Smooth muscle cell (in vitro differentiated cells): ENCODE measurements at regions not wholly inside any gene's neighbourhood (a gene's known extent, or its start where the extent isn't known, plus 50 kb on each side); places are given as distances from the start of the nearest gene placed in this dataset.

Experiments
- DNase-seq: peaks from one replicate; lab custom pipeline; 2025; ENCODE audit not compliant: unreplicated experiment; lab: John Stamatoyannopoulos, UW
- H2AFZ ChIP-seq: fragments of 200-600 bp; sonication (generic); 2 replicates; pipeline ENCODE4 v1.6.0; 2016; ENCODE audit warnings: antibody characterized with exemption, low read depth, mild to moderate bottlenecking
- H3F3A ChIP-seq: fragments of 200-600 bp; sonication (generic); 2 replicates; pipeline ENCODE4 v1.6.0; 2017; ENCODE audit warnings: antibody characterized with exemption, low read depth
- H3K27ac ChIP-seq: fragments of 200-600 bp; sonication (generic); 2 replicates; pipeline ENCODE4 v1.5.1; 2016; ENCODE audit warnings: low read depth, mild to moderate bottlenecking
- H3K27me3 ChIP-seq: fragments of 200-600 bp; sonication (generic); 2 replicates; pipeline ENCODE4 v1.6.1; 2016; ENCODE audit warnings: low read depth, mild to moderate bottlenecking
- H3K36me3 ChIP-seq: fragments of 200-600 bp; sonication (generic); 2 replicates; pipeline ENCODE4 v1.5.1; 2016; ENCODE audit warnings: low read depth
- H3K4me1 ChIP-seq: fragments of 200-600 bp; sonication (generic); 2 replicates; pipeline ENCODE4 v1.5.1; 2016; ENCODE audit warnings: low read depth
- H3K4me2 ChIP-seq: fragments of 200-600 bp; sonication (generic); 2 replicates; pipeline ENCODE4 v1.6.0; 2016; ENCODE audit warnings: mild to moderate bottlenecking
- H3K4me3 ChIP-seq: fragments of 200-600 bp; sonication (generic); 2 replicates; pipeline ENCODE4 v1.5.1; 2016; ENCODE audit warnings: mild to moderate bottlenecking
- H3K79me2 ChIP-seq: fragments of 200-600 bp; sonication (generic); 2 replicates; pipeline ENCODE4 v1.6.0; 2016; ENCODE audit warnings: low read depth, mild to moderate bottlenecking
- H3K9ac ChIP-seq: fragments of 200-600 bp; sonication (generic); 2 replicates; pipeline ENCODE4 v1.6.0; 2016; ENCODE audit warnings: low read depth
- H3K9me3 ChIP-seq: fragments of 200-600 bp; sonication (generic); replicated peaks from 2 replicates; pipeline ENCODE4 v1.5.1; 2016; ENCODE audit warnings: low read depth
- H4K20me1 ChIP-seq: fragments of 200-600 bp; sonication (generic); 2 replicates; pipeline ENCODE4 v1.6.0; 2016; ENCODE audit warnings: low read depth
- CTCF ChIP-seq: fragments of 200-600 bp; sonication (generic); IDR thresholded peaks from 2 replicates; pipeline ENCODE4 v1.5.1; 2017; ENCODE audit warnings: borderline replicate concordance, mild to moderate bottlenecking, antibody characterized with exemption; ENCODE audit not compliant: insufficient read depth, poor library complexity, severe bottlenecking
- WGBS: methylation state at CpG from one replicate; pipeline ENCODE4 v1.1.7; 2016; ENCODE audit warnings: low lambda C conversion rate; 5-methylcytosine and 5-hydroxymethylcytosine counted together

DNA sequence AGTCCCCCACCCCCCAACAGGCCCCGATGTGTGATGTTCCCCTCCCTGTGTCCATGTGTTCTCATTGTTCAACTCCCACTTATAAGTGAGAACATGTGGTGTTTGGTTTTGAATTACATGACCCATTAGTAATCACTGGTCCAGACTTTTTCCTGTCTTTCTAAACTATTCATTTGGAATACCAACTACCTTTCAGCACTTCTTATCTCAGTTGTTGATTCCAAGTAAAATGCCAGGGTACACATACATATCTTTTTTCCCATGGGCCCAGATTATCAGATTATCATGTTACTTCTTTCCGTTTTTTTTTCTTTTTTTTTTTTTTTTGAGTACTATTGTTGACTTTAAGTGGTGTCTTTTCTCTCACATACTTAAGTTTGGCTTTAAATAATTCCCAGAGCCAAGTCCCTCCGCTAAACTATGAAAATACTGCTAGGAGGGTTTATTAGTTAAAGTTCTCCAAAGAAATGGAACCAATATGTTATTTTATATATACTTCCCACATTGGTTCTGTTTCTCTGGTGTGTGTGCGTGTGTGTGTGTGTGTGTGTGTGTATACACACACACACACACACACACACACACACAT lies 389.3 kb downstream of the IRS1 start:
- DNase-seq = no peak
- H3K27me3 ChIP-seq = no peaks in the 10 kb centered on the region
- no peaks in the 10 kb centered on the region for H3K36me3 ChIP-seq
- H3F3A ChIP-seq = no peaks in the 10 kb centered on the region
- no peak overlapping the region for H3K9ac ChIP-seq
- 39% methylated on average over 4 of the region's 4 CpGs for WGBS
- no peaks in the 10 kb centered on the region for H4K20me1 ChIP-seq
- H3K4me3 ChIP-seq = no peak overlapping the region
- H3K79me2 ChIP-seq = no peaks in the 10 kb centered on the region
- H3K4me1 ChIP-seq = no peaks in the 10 kb centered on the region
- H3K4me2 ChIP-seq = no peak overlapping the region
- no peak for TF ChIP-seq CTCF
- H3K9me3 ChIP-seq = no peaks in the 10 kb centered on the region
- no peak overlapping the region for H3K27ac ChIP-seq
- no peak overlapping the region for H2AFZ ChIP-seq

- no peaks in the 10 kb centered on the region for H3F3A ChIP-seq
- no peaks in the 10 kb centered on the region for H3K79me2 ChIP-seq
- no peaks in the 10 kb centered on the region for H4K20me1 ChIP-seq
- DNase-seq = no peak
- no peaks in the 10 kb centered on the region for H3K36me3 ChIP-seq
- H3K9ac ChIP-seq = no peak overlapping the region
- no peaks in the 10 kb centered on the region for H3K4me1 ChIP-seq
- no peaks in the 10 kb centered on the region for H3K27me3 ChIP-seq
- no peak overlapping the region for H2AFZ ChIP-seq
- no peak overlapping the region for H3K4me3 ChIP-seq
- H3K4me2 ChIP-seq = no peak overlapping the region
- no peak overlapping the region for H3K27ac ChIP-seq
- WGBS = 100% methylated on average over 1 of the region's 1 CpG
- H3K9me3 ChIP-seq = no peaks in the 10 kb centered on the region
- TF ChIP-seq CTCF = no peak
Measured at GRCh38 chr2:226409134-226409533, 390.5 kb downstream of the IRS1 start.

DNA sequence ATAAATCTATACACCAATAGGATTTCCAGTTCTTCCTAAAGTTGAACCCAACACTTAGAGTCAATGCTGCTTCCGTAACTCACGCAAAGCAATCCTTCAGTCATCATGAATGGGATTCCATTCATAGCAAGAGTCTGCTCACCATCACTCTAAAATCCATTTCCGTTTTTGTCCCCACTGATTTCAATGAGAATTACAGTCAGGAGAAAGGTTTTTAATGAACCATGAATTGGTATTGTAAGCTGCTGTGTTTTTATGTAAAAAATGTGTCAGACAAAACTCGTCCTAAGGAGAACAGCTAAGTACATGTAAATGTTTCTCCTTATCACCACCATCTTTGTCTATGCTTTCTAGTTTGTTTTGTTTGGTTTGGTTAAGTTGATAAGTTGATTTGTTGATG lies 391.5 kb downstream of the IRS1 start:
- WGBS = 47% methylated on average over 4 of the region's 4 CpGs
- TF ChIP-seq CTCF = no peak
- no peak for DNase-seq

DNA sequence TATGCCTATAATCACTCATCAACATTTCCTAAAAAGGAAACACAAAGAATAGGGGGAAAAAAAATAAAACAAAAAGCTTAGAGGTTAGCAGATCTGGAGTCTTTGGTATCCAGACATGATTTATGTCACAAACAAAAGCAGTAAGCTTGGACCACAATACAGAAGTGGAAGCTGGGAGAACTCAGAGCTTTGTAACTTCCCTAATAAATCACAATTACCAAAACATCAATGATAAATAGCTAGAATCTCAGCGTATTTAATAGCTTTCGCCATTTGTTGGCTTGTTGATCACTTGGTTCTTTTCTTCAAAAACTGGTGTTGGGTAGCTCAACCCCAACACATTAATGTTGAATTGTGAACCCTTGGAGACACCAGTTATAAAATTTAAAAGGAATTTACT lies 392.5 kb downstream of the IRS1 start:
- H3K27ac ChIP-seq = no peak overlapping the region
- H3K4me3 ChIP-seq = no peak overlapping the region
- H3K79me2 ChIP-seq = no peaks in the 10 kb centered on the region
- H3K9me3 ChIP-seq = no peaks in the 10 kb centered on the region
- H3K4me2 ChIP-seq = no peak overlapping the region
- H3F3A ChIP-seq = no peaks in the 10 kb centered on the region
- no peaks in the 10 kb centered on the region for H3K27me3 ChIP-seq
- no peak overlapping the region for H3K9ac ChIP-seq
- no peaks in the 10 kb centered on the region for H3K36me3 ChIP-seq
- TF ChIP-seq CTCF = no peak
- H2AFZ ChIP-seq = no peak overlapping the region
- H3K4me1 ChIP-seq = no peaks in the 10 kb centered on the region
- 80% methylated on average over 2 of the region's 2 CpGs for WGBS
- no peak for DNase-seq
- no peaks in the 10 kb centered on the region for H4K20me1 ChIP-seq

More for the DNA sequence above, 391.5 kb downstream of the IRS1 start:
- Histone ChIP-seq H3K9me3 (no peaks in the 10 kb centered on the region), H3K36me3 (no peaks in the 10 kb centered on the region), H3K9ac (no peak overlapping the region), H3K79me2 (no peaks in the 10 kb centered on the region), H3F3A (no peaks in the 10 kb centered on the region), H4K20me1 (no peaks in the 10 kb centered on the region), H3K4me3 (no peak overlapping the region), H2AFZ (no peak overlapping the region), H3K27ac (no peak overlapping the region), H3K4me1 (no peaks in the 10 kb centered on the region), H3K27me3 (no peaks in the 10 kb centered on the region), H3K4me2 (no peak overlapping the region)
